Endothelial cell (in vitro differentiated cells): ENCODE measurements at regions not wholly inside any gene's neighbourhood (a gene's known extent, or its start where the extent isn't known, plus 50 kb on each side); places are given as distances from the start of the nearest gene placed in this dataset.
"Not testable (repeated sequence)": the region's sequence is repeated elsewhere in the genome, so short reads cannot be mapped to it uniquely, and the experiment has no call there.

Experiments
- DNase-seq: peaks from one replicate; pipeline ENCODE4 v3.0.0; 2021; ENCODE audit warnings: low spot score
- H3K27ac Mint-ChIP-seq: one replicate; pipeline ENCODE4 v1.8.0; 2021; ENCODE audit warnings: mixed read lengths, inconsistent platforms; ENCODE audit not compliant: unreplicated experiment
- H3K27me3 Mint-ChIP-seq: one replicate; pipeline ENCODE4 v1.8.0; 2021; ENCODE audit warnings: mild to moderate bottlenecking, moderate library complexity, mixed read lengths, inconsistent platforms; ENCODE audit not compliant: unreplicated experiment
- H3K36me3 Mint-ChIP-seq: one replicate; pipeline ENCODE4 v1.8.0; 2021; ENCODE audit warnings: mild to moderate bottlenecking, low read depth, mixed read lengths, inconsistent platforms; ENCODE audit not compliant: unreplicated experiment
- H3K4me1 Mint-ChIP-seq: one replicate; pipeline ENCODE4 v1.8.0; 2021; ENCODE audit warnings: mild to moderate bottlenecking, mixed read lengths, inconsistent platforms; ENCODE audit not compliant: unreplicated experiment
- H3K4me3 Mint-ChIP-seq: one replicate; pipeline ENCODE4 v1.8.0; 2021; ENCODE audit warnings: mild to moderate bottlenecking, mixed read lengths, inconsistent platforms; ENCODE audit not compliant: unreplicated experiment
- H3K9me3 Mint-ChIP-seq: one replicate; pipeline ENCODE4 v1.8.0; 2021; ENCODE audit warnings: mixed read lengths, inconsistent platforms; ENCODE audit not compliant: unreplicated experiment
- TF ChIP-seq, protein P1 (sequence below): fragments of 200-600 bp; sonication (generic); IDR thresholded peaks from one replicate; pipeline ENCODE4 v1.5.0; 2021; ENCODE audit warnings: antibody characterized with exemption; ENCODE audit not compliant: unreplicated experiment

DNA sequence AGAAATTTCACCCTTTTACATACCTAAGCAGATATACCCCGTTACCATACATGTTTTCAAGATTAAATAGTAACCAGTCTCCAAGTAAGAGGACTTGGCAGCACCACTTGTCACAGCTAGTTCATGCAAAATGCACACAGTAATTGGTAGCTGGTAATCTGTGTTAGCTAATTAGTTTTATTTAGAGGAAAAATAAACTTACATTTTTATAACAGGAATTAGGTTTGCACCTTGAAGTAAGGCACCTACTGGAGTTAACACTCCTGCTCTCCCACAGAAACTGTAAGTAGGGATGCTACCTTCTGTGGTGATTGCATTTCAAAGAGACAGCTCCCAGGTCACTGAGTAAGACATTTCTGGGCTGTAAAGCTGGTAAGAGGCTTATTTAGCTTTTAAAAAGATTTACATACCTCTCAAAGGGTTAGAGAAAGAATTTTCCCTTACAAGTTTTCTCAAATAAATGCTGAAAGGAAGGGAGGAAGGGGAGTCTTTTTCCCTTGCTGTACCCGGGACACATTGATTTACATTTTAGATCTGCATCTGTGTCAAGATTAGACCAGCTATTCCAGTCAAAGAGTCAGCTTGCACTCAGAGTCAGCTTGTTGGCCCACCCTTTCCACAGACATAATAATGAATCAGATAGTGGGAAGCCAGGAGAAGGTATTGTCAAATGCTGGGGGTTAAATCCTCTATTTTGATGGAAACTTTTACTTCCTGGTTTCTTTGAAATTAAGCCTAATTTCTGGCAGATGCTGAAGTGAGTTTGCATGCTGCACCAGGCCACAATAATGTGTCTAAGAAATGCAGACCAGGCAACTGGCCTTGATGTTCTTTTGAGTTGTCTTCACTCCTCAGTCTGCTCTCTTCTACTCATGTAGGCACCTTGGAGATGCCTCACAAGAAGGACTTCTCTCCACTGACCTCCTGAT lies 77.6 kb upstream of the CHD2 start:
- peak overlapping the region; percentile 80 for H3K27ac Mint-ChIP-seq
- no peak for DNase-seq
- H3K36me3 Mint-ChIP-seq = no peaks in the 10 kb centered on the region
- no peaks in the 10 kb centered on the region for H3K9me3 Mint-ChIP-seq
- no peak overlapping the region for H3K4me3 Mint-ChIP-seq
- peaks cover 18% of the 10 kb centered on the region for H3K4me1 Mint-ChIP-seq
- no peaks in the 10 kb centered on the region for H3K27me3 Mint-ChIP-seq
- TF ChIP-seq, protein P1, sequence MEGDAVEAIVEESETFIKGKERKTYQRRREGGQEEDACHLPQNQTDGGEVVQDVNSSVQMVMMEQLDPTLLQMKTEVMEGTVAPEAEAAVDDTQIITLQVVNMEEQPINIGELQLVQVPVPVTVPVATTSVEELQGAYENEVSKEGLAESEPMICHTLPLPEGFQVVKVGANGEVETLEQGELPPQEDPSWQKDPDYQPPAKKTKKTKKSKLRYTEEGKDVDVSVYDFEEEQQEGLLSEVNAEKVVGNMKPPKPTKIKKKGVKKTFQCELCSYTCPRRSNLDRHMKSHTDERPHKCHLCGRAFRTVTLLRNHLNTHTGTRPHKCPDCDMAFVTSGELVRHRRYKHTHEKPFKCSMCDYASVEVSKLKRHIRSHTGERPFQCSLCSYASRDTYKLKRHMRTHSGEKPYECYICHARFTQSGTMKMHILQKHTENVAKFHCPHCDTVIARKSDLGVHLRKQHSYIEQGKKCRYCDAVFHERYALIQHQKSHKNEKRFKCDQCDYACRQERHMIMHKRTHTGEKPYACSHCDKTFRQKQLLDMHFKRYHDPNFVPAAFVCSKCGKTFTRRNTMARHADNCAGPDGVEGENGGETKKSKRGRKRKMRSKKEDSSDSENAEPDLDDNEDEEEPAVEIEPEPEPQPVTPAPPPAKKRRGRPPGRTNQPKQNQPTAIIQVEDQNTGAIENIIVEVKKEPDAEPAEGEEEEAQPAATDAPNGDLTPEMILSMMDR = no peak

DNA sequence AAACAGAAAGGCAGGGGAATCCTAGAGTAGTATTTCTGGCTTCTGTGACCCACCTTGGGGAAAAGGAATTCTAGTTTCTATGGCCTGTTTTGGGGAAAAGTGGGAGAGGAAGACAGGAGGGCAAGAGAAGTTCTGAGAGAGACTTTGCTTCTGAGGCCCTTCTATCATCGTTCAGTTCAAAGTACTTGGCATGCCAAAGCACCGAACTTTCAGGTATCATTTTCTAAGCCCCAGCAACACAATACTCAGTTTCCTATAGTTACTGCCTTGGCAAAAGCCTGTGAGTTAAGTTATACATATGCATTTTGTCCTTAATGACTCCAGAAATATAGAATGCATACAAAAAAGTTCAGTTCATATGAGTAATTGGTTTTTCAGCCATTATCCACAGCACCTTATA lies 74.1 kb upstream of the CHD2 start:
- H3K27me3 Mint-ChIP-seq = no peaks in the 10 kb centered on the region
- no peaks in the 10 kb centered on the region for H3K9me3 Mint-ChIP-seq
- no peaks in the 10 kb centered on the region for H3K36me3 Mint-ChIP-seq
- no peak overlapping the region for H3K4me3 Mint-ChIP-seq
- DNase-seq = no peak
- no peak overlapping the region for H3K27ac Mint-ChIP-seq
- H3K4me1 Mint-ChIP-seq = peaks cover 2% of the 10 kb centered on the region
- TF ChIP-seq, protein P1 = no peak

DNA sequence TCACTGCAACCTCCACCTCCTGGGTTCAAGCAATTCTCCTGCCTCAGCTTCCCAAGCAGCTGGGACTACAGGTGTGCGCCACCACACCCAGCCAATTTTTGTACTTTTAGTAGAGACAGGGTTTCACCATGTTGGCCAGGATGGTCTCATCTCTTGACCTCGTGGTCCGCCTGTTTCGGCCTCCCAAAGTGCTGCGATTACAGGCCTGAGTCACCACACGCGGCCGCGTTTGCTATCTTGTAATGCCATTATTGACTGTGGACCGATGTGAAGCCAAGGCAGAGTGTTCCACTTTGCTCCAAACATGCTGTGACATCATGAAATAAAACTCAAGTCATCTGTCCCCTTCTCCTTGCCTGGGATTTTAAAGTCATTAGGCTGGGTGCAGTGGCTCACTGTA lies 72.1 kb upstream of the CHD2 start:
- not testable (repeated sequence) for H3K27ac Mint-ChIP-seq, H3K9me3 Mint-ChIP-seq, H3K36me3 Mint-ChIP-seq, DNase-seq, H3K4me3 Mint-ChIP-seq, H3K27me3 Mint-ChIP-seq
- H3K4me1 Mint-ChIP-seq = peaks cover 14% of the 10 kb centered on the region

DNA sequence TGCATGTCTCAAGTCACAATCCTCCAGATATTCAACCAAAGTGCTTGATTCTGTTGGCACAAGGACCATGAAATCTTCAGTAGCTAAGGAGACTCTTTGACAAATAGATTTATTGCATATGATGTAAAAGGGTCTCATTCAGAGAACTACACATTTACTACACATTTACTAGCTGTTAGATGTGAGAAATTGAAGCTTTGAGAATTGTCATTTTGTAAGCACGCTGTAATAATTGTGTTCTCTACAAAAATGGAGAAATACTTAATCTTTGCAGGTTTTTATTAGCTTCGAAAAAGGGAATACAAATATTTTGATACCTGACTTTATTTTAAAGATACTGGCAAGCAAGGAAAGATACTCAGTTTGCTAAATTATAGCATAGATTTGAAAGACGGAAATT lies 70.2 kb upstream of the CHD2 start:
- Mint-ChIP-seq H3K9me3 (no peaks in the 10 kb centered on the region), H3K4me3 (no peak overlapping the region), H3K27me3 (no peaks in the 10 kb centered on the region), H3K27ac (no peak overlapping the region), H3K4me1 (peaks cover 16% of the 10 kb centered on the region), H3K36me3 (no peaks in the 10 kb centered on the region)
- DNase-seq = no peak
- TF ChIP-seq, protein P1 = no peak

DNA sequence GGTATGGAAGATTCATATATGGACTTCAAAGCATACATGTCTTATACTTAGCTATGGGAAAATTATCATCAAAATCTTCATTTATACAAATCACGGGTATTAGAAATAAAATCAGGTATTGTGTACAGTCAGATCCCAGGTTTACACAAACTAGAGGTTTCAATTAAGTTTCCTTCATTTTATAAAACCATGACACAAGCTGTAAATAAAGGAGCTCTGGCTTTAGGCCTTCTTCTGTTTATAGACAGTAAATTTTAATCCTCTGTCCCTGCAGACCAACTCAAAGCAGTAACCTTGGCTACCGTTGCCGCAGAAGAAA lies 68.8 kb upstream of the CHD2 start:
- Mint-ChIP-seq H3K9me3 (no peaks in the 10 kb centered on the region), H3K4me1 (peaks cover 16% of the 10 kb centered on the region), H3K36me3 (no peaks in the 10 kb centered on the region), H3K27me3 (no peaks in the 10 kb centered on the region), H3K4me3 (peak overlapping the region; percentile 21), H3K27ac (peak overlapping the region; percentile 96)
- TF ChIP-seq, protein P1 = no peak
- no peak for DNase-seq
